Activated CD4-positive, alpha-beta T cell treated with anti-CD3 and anti-CD28 coated beads, Interleukin-2, amount 50 U/mL, for 48 hours (primary cell): ENCODE measurements at regions not wholly inside any gene's neighbourhood (a gene's known extent, or its start where the extent isn't known, plus 50 kb on each side); places are given as distances from the start of the nearest gene placed in this dataset.
"Not testable (repeated sequence)": the region's sequence is repeated elsewhere in the genome, so short reads cannot be mapped to it uniquely, and the experiment has no call there.

ENCODE experiments used
- DNase-seq, 2 experiments: peaks; one replicate each; pipeline ENCODE4 v3.0.0-alpha.2; 2020

- DNase-seq = no peak
These were observed 128.2 kb downstream of the PPIAL4G start for GRCh38 chr1:148354913-148355308.

GRCh38 chr1:148354284-148354912, 128.7 kb downstream of the PPIAL4G start:
- DNase-seq = no peak

GRCh38 chr1:148353461-148354283, 129.4 kb downstream of the PPIAL4G start:
- peak in 1 of 2 experiments; percentile 32 for DNase-seq

DNA sequence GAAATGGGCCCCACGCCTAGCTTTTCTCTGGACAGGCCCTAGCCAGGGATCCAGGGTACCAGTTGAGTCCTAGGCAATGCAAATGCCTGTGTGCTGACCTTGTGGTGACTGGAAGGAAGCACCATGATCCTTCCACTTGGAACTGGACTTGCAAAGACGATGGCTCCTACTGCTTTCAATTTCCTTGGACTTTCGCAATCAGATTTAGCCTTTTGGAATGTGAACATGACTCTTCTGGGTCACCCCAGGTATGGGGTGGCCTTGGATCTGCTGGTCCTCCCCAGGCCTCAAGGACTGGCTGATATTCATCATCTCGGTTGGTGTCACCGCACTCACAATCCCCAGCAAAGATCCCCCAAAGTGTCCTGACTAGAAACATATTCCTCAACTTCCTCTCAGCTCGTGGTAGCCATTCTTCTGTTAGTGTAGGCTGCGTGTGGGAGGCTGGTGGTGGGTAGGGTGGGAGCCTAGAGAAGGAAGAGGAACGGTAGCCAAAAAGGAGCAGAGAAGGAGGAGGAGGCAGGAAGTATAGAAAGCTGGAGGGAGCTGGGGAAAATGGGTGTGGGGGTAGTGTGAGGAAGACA, 130.5 kb downstream of the PPIAL4G start:
- DNase-seq = no peak

GRCh38 chr1:148347781-148348180, 135.3 kb downstream of the PPIAL4G start:
- no peak for DNase-seq

GRCh38 chr1:148345659-148346151, 137.4 kb downstream of the PPIAL4G start:
- DNase-seq = peak; percentile 21 to 31

DNA sequence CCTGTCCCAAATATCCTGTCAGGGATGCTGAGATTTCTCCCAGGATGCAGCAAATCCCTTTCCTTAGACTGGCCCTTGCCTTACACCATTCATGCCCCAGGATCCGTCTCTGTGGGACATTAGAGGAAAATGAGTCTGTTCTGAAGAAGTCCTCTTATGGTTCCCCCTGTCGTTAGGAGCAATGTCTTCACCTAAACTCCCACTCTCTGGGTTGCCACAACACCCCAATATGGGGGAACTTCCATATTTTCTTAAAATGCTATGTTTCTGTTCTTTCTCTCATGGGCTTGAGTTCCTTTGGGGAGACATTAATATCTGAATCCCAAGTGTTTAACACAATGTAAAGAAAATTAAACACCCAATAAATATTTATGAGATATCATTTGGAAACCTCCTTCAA, 138.5 kb downstream of the PPIAL4G start:
- not testable (repeated sequence) for DNase-seq

DNA sequence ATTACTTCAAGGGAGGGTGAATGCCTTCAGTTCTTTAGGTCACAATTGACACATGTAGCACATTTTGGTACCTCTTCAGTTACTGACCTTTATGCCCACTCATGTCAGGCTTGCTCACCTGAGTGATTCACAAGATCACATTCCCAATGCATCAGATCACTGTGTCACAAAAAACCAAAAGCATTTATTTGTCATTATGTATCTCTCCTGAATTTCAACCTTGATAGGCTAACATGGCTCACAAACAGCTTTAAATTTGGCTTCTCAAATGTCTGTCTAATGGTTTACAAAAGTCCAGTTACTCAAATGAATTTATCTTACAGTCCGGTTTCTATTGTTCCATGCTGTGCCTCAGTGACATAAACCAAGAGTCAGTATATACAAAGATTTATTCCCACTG, 141.4 kb downstream of the PPIAL4G start:
- DNase-seq = not testable (repeated sequence)

- not testable (repeated sequence) for DNase-seq
These were observed 146.8 kb downstream of the PPIAL4G start for GRCh38 chr1:148336121-148336918.

- peak; percentile 82 to 87 for DNase-seq
These were observed 148.6 kb downstream of the PPIAL4G start for GRCh38 chr1:148334339-148335130.

GRCh38 chr1:148333875-148334338, 149.2 kb downstream of the PPIAL4G start:
- DNase-seq = peak in 1 of 2 experiments; percentile 31

GRCh38 chr1:148328884-148329283, 154.2 kb downstream of the PPIAL4G start:
- no peak for DNase-seq

DNA sequence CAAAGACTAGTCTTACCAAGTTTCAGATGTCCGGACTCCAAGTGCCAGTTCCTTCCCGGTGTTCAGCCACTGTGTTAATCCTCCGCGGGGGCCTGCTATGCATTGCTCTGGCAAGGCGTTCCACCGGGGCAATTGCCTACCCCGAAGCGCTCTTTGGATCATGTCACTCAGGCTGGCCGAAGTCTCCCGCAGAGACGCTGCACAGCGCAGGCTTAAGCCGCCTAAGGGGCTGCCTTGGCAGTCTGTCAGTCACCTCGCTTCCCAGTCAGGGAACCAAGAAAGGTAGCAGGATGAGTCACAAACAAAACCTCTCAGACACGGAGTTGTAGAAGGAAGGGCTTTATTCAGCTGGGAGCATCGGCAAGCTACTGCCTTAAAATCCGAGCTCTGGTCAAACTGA, 158.1 kb downstream of the PPIAL4G start:
- not testable (repeated sequence) for DNase-seq

- DNase-seq = not testable (repeated sequence)
These were observed 158.6 kb downstream of the PPIAL4G start for GRCh38 chr1:148324465-148324864.

- DNase-seq = not testable (repeated sequence)
These were observed 163.0 kb downstream of the PPIAL4G start for GRCh38 chr1:148320079-148320478.

GRCh38 chr1:148318904-148319242, 164.2 kb downstream of the PPIAL4G start:
- DNase-seq = no peak

DNA sequence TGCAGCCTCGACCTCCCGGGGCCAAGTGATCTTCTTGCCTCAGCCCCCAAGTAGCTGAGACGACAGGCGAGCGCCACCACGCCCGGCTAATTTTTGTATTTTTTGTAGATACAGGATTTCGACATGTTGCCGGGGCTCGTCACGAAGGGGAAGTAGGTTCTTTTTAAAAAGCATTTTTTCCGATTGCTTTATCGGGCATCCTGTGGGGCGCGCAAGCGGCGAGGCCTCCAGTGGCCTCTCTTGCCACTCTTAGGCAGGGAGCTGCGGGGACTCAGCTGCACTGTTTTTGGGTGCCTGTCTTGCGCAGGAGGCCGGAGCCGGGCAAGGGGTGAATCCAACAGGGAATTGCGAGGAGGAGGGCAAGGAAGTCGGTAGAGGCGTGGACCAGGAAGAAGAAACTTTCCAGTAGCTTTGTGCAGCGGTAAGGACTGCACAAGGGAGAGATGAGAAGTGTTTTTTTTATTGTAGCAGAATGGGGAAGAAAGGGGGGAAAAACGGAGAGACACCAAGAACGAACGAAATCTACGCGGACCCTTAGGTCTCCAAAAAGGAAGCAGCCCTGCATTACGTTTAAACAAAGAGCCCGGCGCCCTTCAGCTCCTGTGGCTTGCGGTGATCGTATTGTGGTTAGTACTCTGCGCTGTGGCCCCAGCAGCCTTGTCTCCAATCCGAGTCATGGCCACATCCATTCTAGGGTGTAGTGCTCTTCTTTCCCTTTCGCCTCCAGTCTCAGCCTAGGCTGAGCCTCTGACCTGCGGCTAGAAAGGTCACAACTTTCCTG, 164.8 kb downstream of the PPIAL4G start:
- DNase-seq = peak; percentile 73 to 77

DNA sequence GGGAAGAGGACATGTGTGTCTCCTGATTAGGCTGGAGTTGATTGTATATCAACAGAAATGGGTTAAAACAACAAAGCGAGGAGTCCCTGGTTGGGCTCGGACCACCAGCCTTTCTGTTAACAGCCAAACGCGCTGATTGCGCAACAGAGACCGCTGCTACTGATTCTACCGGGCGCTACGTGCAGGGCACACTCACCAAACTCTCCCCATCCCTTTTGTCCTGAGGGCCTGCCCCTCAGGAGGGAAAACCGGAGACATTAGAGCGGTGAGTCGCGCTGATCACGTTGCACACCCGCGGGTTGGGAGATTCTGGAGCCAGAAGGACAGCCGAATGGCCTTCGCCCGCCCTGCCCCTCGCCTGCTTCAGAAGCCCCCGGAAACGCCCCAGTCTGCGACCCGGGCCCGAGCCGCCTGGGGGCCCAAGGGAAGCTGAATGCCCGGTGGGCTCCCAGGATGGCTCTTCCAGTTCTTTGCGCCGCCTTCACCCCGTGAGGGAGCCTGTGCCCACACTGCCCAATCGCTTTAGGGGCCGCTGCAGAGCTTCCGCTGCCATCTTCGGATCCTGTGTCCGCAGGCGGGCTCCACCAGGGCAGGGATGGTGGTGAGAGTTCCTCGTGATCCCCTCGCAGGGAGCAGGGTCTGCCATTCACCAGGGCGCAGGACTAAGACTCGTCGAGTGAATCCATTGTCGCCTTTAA, 165.4 kb upstream of the NBPF11 start:
- no peak for DNase-seq

- no peak for DNase-seq
These were observed 163.2 kb upstream of the NBPF11 start for GRCh38 chr1:148315071-148315811.

GRCh38 chr1:148310807-148311206, 158.7 kb upstream of the NBPF11 start:
- no peak for DNase-seq
